Adrenal gland (tissue), 5 donors: ENCODE measurements at regions not wholly inside any gene's neighbourhood (a gene's known extent, or its start where the extent isn't known, plus 50 kb on each side); places are given as distances from the start of the nearest gene placed in this dataset.

ENCODE experiments used
- POLR2A ChIP-seq, 2 donors: fragments of 450-650 bp; IDR thresholded peaks; one replicate each; pipeline ENCODE4 v1.6.1; 2017; ENCODE audit warnings: antibody characterized with exemption in 2 of 2, mild to moderate bottlenecking in 2 of 2, moderate library complexity in 1 of 2
- TF ChIP-seq, protein P1 (sequence below), 6 experiments: fragments of 450-650 bp in 4 of 6; fragments of 200-600 bp in 2 of 6; sonication (generic) in 1 of 6; IDR thresholded peaks; 1 replicate in 5 of 6; 2 replicates in 1 of 6; pipeline versions ENCODE4 v1.5.1 to v1.8.0; 2016 to 2021; ENCODE audit warnings: antibody characterized with exemption in 6 of 6, mild to moderate bottlenecking in 2 of 6, moderate library complexity in 1 of 6
- donor health status: DM: no; HTN: no; CAD: no.

DNA sequence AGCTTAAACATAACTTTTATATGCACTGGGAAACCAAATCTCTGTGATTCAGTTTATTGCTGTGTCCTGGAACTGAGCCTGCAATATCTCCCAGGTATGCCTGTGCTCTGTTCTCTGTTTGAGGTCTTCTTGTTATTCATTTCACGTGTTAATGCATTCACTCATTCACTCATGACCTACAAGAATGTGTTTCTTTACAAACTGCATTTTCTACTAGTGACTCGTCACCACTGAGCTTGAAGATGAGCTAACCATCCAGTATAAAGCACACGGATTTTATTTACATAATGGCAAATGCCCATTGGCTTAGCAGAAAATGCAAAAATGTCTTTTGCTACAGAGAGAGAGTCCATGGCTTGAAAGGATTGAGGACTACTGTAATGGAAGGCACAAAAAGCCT, 75.0 kb upstream of the DUSP10 start:
- TF ChIP-seq, protein P1, sequence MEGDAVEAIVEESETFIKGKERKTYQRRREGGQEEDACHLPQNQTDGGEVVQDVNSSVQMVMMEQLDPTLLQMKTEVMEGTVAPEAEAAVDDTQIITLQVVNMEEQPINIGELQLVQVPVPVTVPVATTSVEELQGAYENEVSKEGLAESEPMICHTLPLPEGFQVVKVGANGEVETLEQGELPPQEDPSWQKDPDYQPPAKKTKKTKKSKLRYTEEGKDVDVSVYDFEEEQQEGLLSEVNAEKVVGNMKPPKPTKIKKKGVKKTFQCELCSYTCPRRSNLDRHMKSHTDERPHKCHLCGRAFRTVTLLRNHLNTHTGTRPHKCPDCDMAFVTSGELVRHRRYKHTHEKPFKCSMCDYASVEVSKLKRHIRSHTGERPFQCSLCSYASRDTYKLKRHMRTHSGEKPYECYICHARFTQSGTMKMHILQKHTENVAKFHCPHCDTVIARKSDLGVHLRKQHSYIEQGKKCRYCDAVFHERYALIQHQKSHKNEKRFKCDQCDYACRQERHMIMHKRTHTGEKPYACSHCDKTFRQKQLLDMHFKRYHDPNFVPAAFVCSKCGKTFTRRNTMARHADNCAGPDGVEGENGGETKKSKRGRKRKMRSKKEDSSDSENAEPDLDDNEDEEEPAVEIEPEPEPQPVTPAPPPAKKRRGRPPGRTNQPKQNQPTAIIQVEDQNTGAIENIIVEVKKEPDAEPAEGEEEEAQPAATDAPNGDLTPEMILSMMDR (IDR thresholded peaks at IDR 0.05), result no peak
- TF ChIP-seq POLR2A (IDR thresholded peaks at IDR 0.05), result no peak
